ENCODE measurements at regions not wholly inside any gene's neighbourhood (a gene's known extent, or its start where the extent isn't known, plus 50 kb on each side); places are given as distances from the start of the nearest gene placed in this dataset.

DNA sequence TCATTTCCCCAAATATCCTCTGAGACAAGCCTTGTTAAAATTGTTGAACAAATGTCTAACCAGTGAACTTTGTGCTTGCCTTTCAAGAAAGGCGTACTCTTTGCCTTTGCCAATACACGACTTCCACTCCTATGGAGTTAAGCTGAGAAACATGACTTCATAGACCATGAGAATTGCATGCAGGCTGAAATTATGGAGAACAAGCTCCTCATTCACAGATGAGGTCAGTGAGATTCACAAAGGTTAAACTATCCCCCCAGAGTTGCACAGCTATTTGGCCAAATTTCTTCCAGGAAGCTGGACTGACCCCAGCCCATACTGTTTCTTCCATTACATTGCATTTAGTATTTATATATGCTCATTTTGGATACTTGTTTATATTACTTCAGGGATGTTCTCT lies 221.4 kb upstream of the SEMA3C start:
- TF ChIP-seq EP300 (IDR thresholded peaks at IDR 0.05; ENCODE audit: borderline replicate concordance in 1 of 2, low read depth in 2 of 2, low read length in 2 of 2): no peak
- TF ChIP-seq POLR2A (IDR thresholded peaks at IDR 0.05; ENCODE audit: control extremely low read depth in 1 of 2, low read depth in 2 of 2, low read length in 2 of 2): no peak
- TF ChIP-seq KDM1A (IDR thresholded peaks at IDR 0.05; ENCODE audit: borderline replicate concordance, low read length): no peak
- no peak for TF ChIP-seq EZH2 (IDR thresholded peaks at IDR 0.05; ENCODE audit: low read depth, low read length, severe bottlenecking)
- no peak for TF ChIP-seq JUND (IDR thresholded peaks at IDR 0.05; ENCODE audit: low read length)
- no peak for TF ChIP-seq USF2 (IDR thresholded peaks at IDR 0.05; ENCODE audit: low read length)
- TF ChIP-seq, protein P1, sequence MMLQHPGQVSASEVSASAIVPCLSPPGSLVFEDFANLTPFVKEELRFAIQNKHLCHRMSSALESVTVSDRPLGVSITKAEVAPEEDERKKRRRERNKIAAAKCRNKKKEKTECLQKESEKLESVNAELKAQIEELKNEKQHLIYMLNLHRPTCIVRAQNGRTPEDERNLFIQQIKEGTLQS (IDR thresholded peaks at IDR 0.05; ENCODE audit: insufficient read depth, low read depth, low read length): no peak
- no peak for TF ChIP-seq CTCF (IDR thresholded peaks at IDR 0.05; ENCODE audit: control extremely low read depth in 1 of 3, insufficient read depth in 1 of 3, low read depth in 1 of 3, low read length in 3 of 3)
- TF ChIP-seq TAF7 (optimal IDR thresholded peaks at IDR 0.05; ENCODE audit: borderline replicate concordance, low read depth, low read length): no peak
- TF ChIP-seq, protein P2, sequence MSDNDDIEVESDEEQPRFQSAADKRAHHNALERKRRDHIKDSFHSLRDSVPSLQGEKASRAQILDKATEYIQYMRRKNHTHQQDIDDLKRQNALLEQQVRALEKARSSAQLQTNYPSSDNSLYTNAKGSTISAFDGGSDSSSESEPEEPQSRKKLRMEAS (IDR thresholded peaks at IDR 0.05): no peak
- no peak for TF ChIP-seq TCF12 (IDR thresholded peaks at IDR 0.05; ENCODE audit: low read depth, low read length)
